Uterus (tissue), 3 donors: ENCODE measurements at regions not wholly inside any gene's neighbourhood (a gene's known extent, or its start where the extent isn't known, plus 50 kb on each side); places are given as distances from the start of the nearest gene placed in this dataset.

ENCODE experiments used
- DNase-seq, 2 donors: peaks; one replicate each; pipeline ENCODE4 v3.0.0-alpha.2; 2019 to 2020
- H3K27ac ChIP-seq, 2 donors: fragments of 200-600 bp; sonication (generic); 1 replicate in 1 of 2; 2 replicates in 1 of 2; pipeline ENCODE4 v1.5.1; 2016 to 2018
- H3K27me3 ChIP-seq, 2 donors: fragments of 200-600 bp; sonication (generic); one replicate each; pipeline ENCODE4 v1.5.1; 2018 to 2019; ENCODE audit warnings: control low read depth in 1 of 2
- H3K36me3 ChIP-seq, 2 donors: fragments of 200-600 bp; sonication (generic); one replicate each; pipeline ENCODE4 v1.5.1; 2019; ENCODE audit warnings: control low read depth in 1 of 2
- H3K4me1 ChIP-seq, 2 donors: fragments of 200-600 bp; sonication (generic); one replicate each; pipeline ENCODE4 v1.5.1; 2018 to 2019; ENCODE audit warnings: control low read depth in 1 of 2
- H3K4me3 ChIP-seq, 2 donors: fragments of 200-600 bp; sonication (generic); 1 replicate in 1 of 2; 2 replicates in 1 of 2; pipeline ENCODE4 v1.5.1; 2018 to 2019; ENCODE audit warnings: mild to moderate bottlenecking in 1 of 2
- H3K9me3 ChIP-seq, 2 donors: fragments of 200-600 bp; sonication (generic); one replicate each; pipeline ENCODE4 v1.5.1; 2019; ENCODE audit warnings: control low read depth in 1 of 2
- POLR2A ChIP-seq, 2 donors: fragments of 450-650 bp; IDR thresholded peaks; one replicate each; pipeline ENCODE4 v1.6.1; 2016; ENCODE audit warnings: antibody characterized with exemption in 2 of 2, mild to moderate bottlenecking in 1 of 2, moderate library complexity in 1 of 2
- intact Hi-C: fragments of 100-400 bp; cut with DNase I; formaldehyde crosslinking; loops from one replicate; pipeline ENCODE4 v1.15.1; 2023; ENCODE audit warnings: low total_unique reads
- TF ChIP-seq, protein P1 (sequence below), 4 experiments: fragments of 200-600 bp in 2 of 4; fragments of 450-650 bp in 2 of 4; sonication (generic) in 2 of 4; IDR thresholded peaks; one replicate each; pipeline ENCODE4 v1.5.1; 2016 to 2019; ENCODE audit warnings: antibody characterized with exemption in 4 of 4, mild to moderate bottlenecking in 2 of 4, moderate library complexity in 1 of 4
- donor health status: DM: yes; HTN: yes; CAD: no.

DNA sequence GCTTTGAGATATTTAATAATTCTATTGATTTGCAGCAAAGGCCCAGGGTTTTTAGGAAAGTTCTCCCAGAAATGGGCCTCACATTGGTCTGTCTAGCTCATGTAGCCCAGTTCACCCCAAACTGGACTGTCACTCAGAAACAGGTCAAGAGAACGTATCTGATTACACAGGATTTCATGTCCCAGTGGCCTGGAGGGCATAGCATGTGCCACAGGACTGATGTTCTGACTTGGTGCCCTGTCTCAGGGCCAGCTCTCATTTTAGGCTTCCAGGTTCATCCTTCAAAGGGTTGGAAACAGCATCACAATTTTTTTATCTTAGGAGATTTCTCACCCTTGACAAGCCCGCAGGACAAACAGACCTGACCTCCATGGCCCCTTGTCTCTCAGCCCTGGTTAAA lies 398.4 kb upstream of the AZI2 start:
- Histone ChIP-seq H3K36me3 (no peaks in the 10 kb centered on the region), H3K4me1 (no peaks in the 10 kb centered on the region), H3K27ac (no peak overlapping the region), H3K9me3 (no peaks in the 10 kb centered on the region), H3K4me3 (no peak overlapping the region), H3K27me3 (no peaks in the 10 kb centered on the region)
- DNase-seq = no peak
- TF ChIP-seq, protein P1, sequence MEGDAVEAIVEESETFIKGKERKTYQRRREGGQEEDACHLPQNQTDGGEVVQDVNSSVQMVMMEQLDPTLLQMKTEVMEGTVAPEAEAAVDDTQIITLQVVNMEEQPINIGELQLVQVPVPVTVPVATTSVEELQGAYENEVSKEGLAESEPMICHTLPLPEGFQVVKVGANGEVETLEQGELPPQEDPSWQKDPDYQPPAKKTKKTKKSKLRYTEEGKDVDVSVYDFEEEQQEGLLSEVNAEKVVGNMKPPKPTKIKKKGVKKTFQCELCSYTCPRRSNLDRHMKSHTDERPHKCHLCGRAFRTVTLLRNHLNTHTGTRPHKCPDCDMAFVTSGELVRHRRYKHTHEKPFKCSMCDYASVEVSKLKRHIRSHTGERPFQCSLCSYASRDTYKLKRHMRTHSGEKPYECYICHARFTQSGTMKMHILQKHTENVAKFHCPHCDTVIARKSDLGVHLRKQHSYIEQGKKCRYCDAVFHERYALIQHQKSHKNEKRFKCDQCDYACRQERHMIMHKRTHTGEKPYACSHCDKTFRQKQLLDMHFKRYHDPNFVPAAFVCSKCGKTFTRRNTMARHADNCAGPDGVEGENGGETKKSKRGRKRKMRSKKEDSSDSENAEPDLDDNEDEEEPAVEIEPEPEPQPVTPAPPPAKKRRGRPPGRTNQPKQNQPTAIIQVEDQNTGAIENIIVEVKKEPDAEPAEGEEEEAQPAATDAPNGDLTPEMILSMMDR (IDR thresholded peaks at IDR 0.05) = no peak
- TF ChIP-seq POLR2A (IDR thresholded peaks at IDR 0.05) = no peak
- intact Hi-C loops = no loop called here

DNA sequence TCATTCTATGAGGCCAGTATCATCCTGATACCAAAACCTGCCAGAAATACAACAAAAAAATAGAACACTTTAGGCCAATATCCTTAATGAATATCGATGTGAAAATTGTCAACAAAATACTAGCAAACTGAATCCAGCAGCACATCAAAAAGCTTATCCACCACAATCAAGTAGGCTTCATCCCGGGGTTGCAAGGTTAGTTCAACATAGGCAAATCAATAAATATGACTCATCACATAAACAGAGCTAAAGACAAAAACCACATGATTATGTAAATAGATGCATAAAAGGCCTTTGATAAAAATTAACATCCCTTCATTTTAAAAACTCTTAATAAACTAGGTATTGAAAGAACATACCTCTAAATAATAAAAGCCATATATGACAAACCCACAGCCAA lies 403.2 kb upstream of the AZI2 start:
- Histone ChIP-seq H3K27me3 (no peaks in the 10 kb centered on the region), H3K9me3 (no peaks in the 10 kb centered on the region), H3K27ac (no peak overlapping the region), H3K4me1 (no peaks in the 10 kb centered on the region), H3K4me3 (no peak overlapping the region), H3K36me3 (no peaks in the 10 kb centered on the region)
- TF ChIP-seq POLR2A (IDR thresholded peaks at IDR 0.05) = no peak
- TF ChIP-seq, protein P1 (IDR thresholded peaks at IDR 0.05) = no peak
- DNase-seq = no peak
- intact Hi-C loops = no loop called here

GRCh38 chr3:28752290-28752689 lies 403.7 kb upstream of the AZI2 start:
- intact Hi-C loops = no loop called here
- no peak for DNase-seq
- no peaks in the 10 kb centered on the region for H3K36me3 ChIP-seq
- no peak overlapping the region for H3K4me3 ChIP-seq
- no peak overlapping the region for H3K27ac ChIP-seq
- H3K27me3 ChIP-seq = no peaks in the 10 kb centered on the region
- TF ChIP-seq POLR2A (IDR thresholded peaks at IDR 0.05) = no peak
- TF ChIP-seq, protein P1 (IDR thresholded peaks at IDR 0.05) = no peak
- no peaks in the 10 kb centered on the region for H3K9me3 ChIP-seq
- no peaks in the 10 kb centered on the region for H3K4me1 ChIP-seq

- no peaks in the 10 kb centered on the region for H3K9me3 ChIP-seq
- no peak for DNase-seq
- intact Hi-C loops = no loop called here
These were observed 407.4 kb upstream of the AZI2 start for GRCh38 chr3:28756056-28756455.

DNA sequence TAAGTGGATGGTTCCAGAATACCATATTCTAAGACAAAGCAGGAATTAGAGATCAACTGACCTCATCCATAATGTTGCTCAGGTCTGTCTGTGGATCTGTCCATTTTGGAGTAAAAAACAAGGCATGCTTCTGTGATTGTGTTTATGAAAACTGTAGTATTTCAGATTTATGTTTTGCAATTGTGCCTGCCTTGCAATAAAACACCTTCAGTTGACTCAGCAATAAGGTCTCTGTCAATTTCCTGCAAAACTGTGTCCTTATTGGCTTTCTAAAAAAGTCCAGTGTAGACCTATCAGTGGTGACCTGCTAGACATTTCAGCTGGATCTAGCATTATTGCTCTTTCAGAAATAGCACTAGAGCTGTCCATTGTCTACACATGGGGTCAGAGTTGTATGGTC lies 409.5 kb upstream of the AZI2 start:
- intact Hi-C loops = no loop called here
- Histone ChIP-seq H3K9me3 (no peaks in the 10 kb centered on the region), H3K4me3 (no peak overlapping the region), H3K36me3 (no peaks in the 10 kb centered on the region), H3K27me3 (no peaks in the 10 kb centered on the region), H3K27ac (no peak overlapping the region), H3K4me1 (no peaks in the 10 kb centered on the region)
- no peak for DNase-seq
- no peak for TF ChIP-seq POLR2A (IDR thresholded peaks at IDR 0.05)
- TF ChIP-seq, protein P1 (IDR thresholded peaks at IDR 0.05) = no peak

More at GRCh38 chr3:28756056-28756455, 407.4 kb upstream of the AZI2 start:
- no peaks in the 10 kb centered on the region for H3K4me1 ChIP-seq
- H3K27me3 ChIP-seq = no peaks in the 10 kb centered on the region
- no peaks in the 10 kb centered on the region for H3K36me3 ChIP-seq
- H3K4me3 ChIP-seq = no peak overlapping the region
- H3K27ac ChIP-seq = no peak overlapping the region
- no peak for TF ChIP-seq POLR2A (IDR thresholded peaks at IDR 0.05)
- TF ChIP-seq, protein P1 (IDR thresholded peaks at IDR 0.05) = no peak
